BLaER1 treated with 17β-estradiol and CSF1 and Interleukin-3, amounts not matched to agents 10 nM and 100 nM (cell line): ENCODE measurements at regions not wholly inside any gene's neighbourhood (a gene's known extent, or its start where the extent isn't known, plus 50 kb on each side); places are given as distances from the start of the nearest gene placed in this dataset.

Source experiments
- H3K27ac ChIP-seq, 11 experiments: shearing (Covaris generic); formaldehyde crosslinking; 2 replicates each; pipeline ENCODE4 v1.8.1; 2022
- H3K27me3 ChIP-seq, 11 experiments: shearing (Covaris generic); formaldehyde crosslinking; 2 replicates each; pipeline ENCODE4 v1.8.1; 2022
- H3K36me3 ChIP-seq, 11 experiments: shearing (Covaris generic); formaldehyde crosslinking; 2 replicates each; pipeline ENCODE4 v1.8.1; 2022
- H3K4me1 ChIP-seq, 10 experiments: shearing (Covaris generic); formaldehyde crosslinking; 2 replicates each; pipeline ENCODE4 v1.8.1; 2022
- H3K4me2 ChIP-seq, 11 experiments: shearing (Covaris generic); formaldehyde crosslinking; 2 replicates each; pipeline ENCODE4 v1.8.1; 2022
- H3K4me3 ChIP-seq, 10 experiments: shearing (Covaris generic); formaldehyde crosslinking; 2 replicates each; pipeline ENCODE4 v1.8.1; 2022
- H3K9ac ChIP-seq, 11 experiments: shearing (Covaris generic); formaldehyde crosslinking; 2 replicates each; pipeline ENCODE4 v1.8.1; 2022
- H3K9me3 ChIP-seq, 11 experiments: shearing (Covaris generic); formaldehyde crosslinking; replicated peaks in 1 of 11; 2 replicates each; pipeline ENCODE4 v1.8.1; 2022
- H4K20me1 ChIP-seq, 11 experiments: shearing (Covaris generic); formaldehyde crosslinking; 2 replicates each; pipeline ENCODE4 v1.8.1; 2022
- Cebpa-rat ChIP-seq, 11 experiments: shearing (Covaris generic); IDR thresholded peaks; 2 replicates each; pipeline ENCODE4 v1.8.1; 2022

- Histone ChIP-seq H3K9me3 (peaks cover 69 to 74% (median 71%) of the 10 kb centered on the region in 11 experiments), H3K27me3 (no peaks in the 10 kb centered on the region), H3K4me3 (no peak overlapping the region), H3K9ac (no peak overlapping the region), H4K20me1 (no peaks in the 10 kb centered on the region), H3K36me3 (peaks cover 0 to 20% (median 0%) of the 10 kb centered on the region in 11 experiments; a peak in 5 of 22 replicates), H3K4me1 (no peaks in the 10 kb centered on the region), H3K27ac (no peak overlapping the region), H3K4me2 (no peak overlapping the region)
- TF ChIP-seq Cebpa-rat (IDR thresholded peaks at IDR 0.05) = no peak
Observed at GRCh38 chr14:103205541-103205906, 82.3 kb downstream of the TNFAIP2 start.

DNA sequence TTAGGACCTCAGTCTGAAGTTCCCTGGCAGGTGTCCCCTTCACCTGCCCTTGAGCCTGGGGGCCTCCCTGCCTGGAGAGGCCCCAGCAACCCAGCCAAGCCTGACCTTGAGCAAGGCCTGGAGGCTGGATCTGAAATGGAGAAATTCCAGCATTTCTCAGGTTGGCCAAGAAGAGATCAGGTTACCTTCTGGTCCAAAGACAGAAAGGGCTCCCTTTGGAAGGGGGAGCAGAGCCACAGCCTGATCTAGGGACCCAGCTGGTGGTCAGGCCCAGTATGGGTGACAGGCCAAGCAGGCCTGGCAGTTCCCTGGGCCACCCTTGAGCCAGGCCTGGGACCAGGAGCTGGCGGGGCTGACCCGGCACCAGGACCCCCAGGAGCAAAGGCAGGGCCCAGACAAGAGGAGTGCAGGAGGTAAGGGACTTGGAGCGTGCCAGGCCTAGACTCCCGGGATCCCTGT lies 82.8 kb downstream of the TNFAIP2 start:
- Histone ChIP-seq H3K4me1 (no peaks in the 10 kb centered on the region), H3K9ac (no peak overlapping the region), H3K4me3 (no peak overlapping the region), H3K36me3 (peaks cover 0 to 20% (median 0%) of the 10 kb centered on the region in 11 experiments; a peak in 5 of 22 replicates), H3K27me3 (no peaks in the 10 kb centered on the region), H3K27ac (no peak overlapping the region), H4K20me1 (no peaks in the 10 kb centered on the region), H3K9me3 (peaks cover 64 to 68% (median 66%) of the 10 kb centered on the region in 11 experiments), H3K4me2 (no peak overlapping the region)
- no peak for TF ChIP-seq Cebpa-rat (IDR thresholded peaks at IDR 0.05)

GRCh38 chr14:103206836-103207387 lies 83.7 kb downstream of the TNFAIP2 start:
- peaks cover 56 to 60% (median 57%) of the 10 kb centered on the region in 11 experiments for H3K9me3 ChIP-seq
- H3K9ac ChIP-seq = no peak overlapping the region
- peaks cover 0 to 20% (median 0%) of the 10 kb centered on the region in 11 experiments; a peak in 5 of 22 replicates for H3K36me3 ChIP-seq
- H3K27ac ChIP-seq = no peak overlapping the region
- no peak overlapping the region for H3K4me2 ChIP-seq
- no peaks in the 10 kb centered on the region for H4K20me1 ChIP-seq
- no peak overlapping the region for H3K4me3 ChIP-seq
- no peak for TF ChIP-seq Cebpa-rat (IDR thresholded peaks at IDR 0.05)
- H3K4me1 ChIP-seq = no peaks in the 10 kb centered on the region
- H3K27me3 ChIP-seq = no peaks in the 10 kb centered on the region

DNA sequence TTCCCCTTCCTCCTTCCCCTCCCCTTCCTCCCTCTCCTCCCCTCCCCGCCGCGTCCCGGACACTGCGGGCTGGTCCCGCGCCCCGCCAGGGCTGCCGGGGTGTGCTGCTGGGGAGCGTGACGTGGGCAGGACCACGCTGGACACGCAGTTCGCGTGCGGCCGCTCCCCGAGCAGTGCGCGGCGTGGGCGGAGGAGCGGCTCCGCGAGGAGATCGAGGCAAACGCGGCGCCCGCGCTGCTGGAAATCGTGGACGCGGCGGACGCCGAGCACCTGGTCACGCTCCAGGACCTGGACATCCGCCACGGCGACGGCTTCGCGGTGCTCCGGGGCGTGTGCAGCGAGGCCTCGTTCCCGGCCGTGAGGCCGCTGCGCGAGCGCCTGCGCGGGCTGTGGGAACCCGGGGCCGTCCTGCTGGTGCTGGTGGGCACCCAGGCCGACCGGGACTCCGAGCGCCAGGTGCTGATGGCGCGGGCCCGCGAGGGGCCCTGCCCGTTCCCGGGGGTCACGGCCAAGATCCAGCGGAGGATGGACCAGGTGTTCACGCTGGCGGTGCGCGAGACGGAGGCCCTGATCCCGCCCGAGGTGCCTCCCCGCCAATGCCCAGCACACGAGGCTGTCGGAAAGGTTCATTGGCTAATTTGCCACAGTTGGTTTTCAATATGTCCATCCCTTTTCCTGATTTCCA lies 84.3 kb downstream of the TNFAIP2 start:
- Histone ChIP-seq H3K4me3 (no peak overlapping the region), H3K9ac (no peak overlapping the region), H3K27me3 (no peaks in the 10 kb centered on the region), H3K4me1 (no peaks in the 10 kb centered on the region), H3K36me3 (peaks cover 0 to 20% (median 0%) of the 10 kb centered on the region in 11 experiments; a peak in 5 of 22 replicates), H3K9me3 (peaks cover 50 to 58% (median 51%) of the 10 kb centered on the region in 11 experiments), H3K4me2 (no peak overlapping the region), H3K27ac (no peak overlapping the region), H4K20me1 (no peaks in the 10 kb centered on the region)
- TF ChIP-seq Cebpa-rat (IDR thresholded peaks at IDR 0.05) = no peak

GRCh38 chr14:103209054-103209453 lies 85.8 kb downstream of the TNFAIP2 start:
- Histone ChIP-seq H3K9ac (no peak overlapping the region), H3K36me3 (peaks cover 0 to 19% (median 0%) of the 10 kb centered on the region in 11 experiments; a peak in 5 of 22 replicates), H3K27me3 (no peaks in the 10 kb centered on the region), H3K4me3 (no peak overlapping the region), H3K4me1 (no peaks in the 10 kb centered on the region), H4K20me1 (no peaks in the 10 kb centered on the region), H3K4me2 (no peak overlapping the region), H3K9me3 (peaks cover 35 to 54% (median 37%) of the 10 kb centered on the region in 11 experiments), H3K27ac (no peak overlapping the region)
- TF ChIP-seq Cebpa-rat (IDR thresholded peaks at IDR 0.05) = no peak

- no peaks in the 10 kb centered on the region for H3K4me1 ChIP-seq
- no peak overlapping the region for H3K9ac ChIP-seq
- H3K4me3 ChIP-seq = no peak overlapping the region
- no peak overlapping the region for H3K27ac ChIP-seq
- no peak for TF ChIP-seq Cebpa-rat (IDR thresholded peaks at IDR 0.05)
- H3K4me2 ChIP-seq = no peak overlapping the region
- H3K36me3 ChIP-seq = peaks cover 0 to 16% (median 0%) of the 10 kb centered on the region in 11 experiments; a peak in 5 of 22 replicates
- H4K20me1 ChIP-seq = no peaks in the 10 kb centered on the region
- H3K27me3 ChIP-seq = no peaks in the 10 kb centered on the region
- peaks cover 30 to 49% (median 34%) of the 10 kb centered on the region in 11 experiments for H3K9me3 ChIP-seq
Observed at GRCh38 chr14:103209506-103209905, 86.2 kb downstream of the TNFAIP2 start.

DNA sequence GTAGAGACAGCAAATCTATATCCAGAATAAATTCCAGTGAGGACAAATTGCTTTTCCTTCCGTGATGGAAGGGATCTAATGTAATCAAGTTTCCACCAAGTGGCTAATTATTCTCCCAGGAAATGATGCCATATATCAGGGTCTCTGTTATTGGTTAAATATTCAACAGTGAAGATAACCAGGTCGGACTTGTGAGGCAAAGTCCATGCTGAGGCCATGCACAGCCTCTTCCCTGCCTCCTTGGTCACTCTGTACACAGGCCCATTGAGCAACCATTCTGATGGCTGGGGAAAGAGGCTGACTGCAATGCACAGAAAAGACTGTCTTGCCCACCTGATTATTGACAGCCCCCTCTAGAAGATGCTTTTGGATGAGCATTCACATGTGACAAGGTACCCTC lies 90.1 kb downstream of the TNFAIP2 start:
- Histone ChIP-seq H3K4me3 (no peak overlapping the region), H3K9me3 (peaks cover 0 to 23% (median 7%) of the 10 kb centered on the region in 11 experiments; a peak in 11 of 22 replicates), H3K27ac (no peak overlapping the region), H3K9ac (no peak overlapping the region), H3K4me2 (no peak overlapping the region), H3K27me3 (no peaks in the 10 kb centered on the region), H3K36me3 (no peaks in the 10 kb centered on the region), H3K4me1 (no peaks in the 10 kb centered on the region), H4K20me1 (no peaks in the 10 kb centered on the region)
- no peak for TF ChIP-seq Cebpa-rat (IDR thresholded peaks at IDR 0.05)

DNA sequence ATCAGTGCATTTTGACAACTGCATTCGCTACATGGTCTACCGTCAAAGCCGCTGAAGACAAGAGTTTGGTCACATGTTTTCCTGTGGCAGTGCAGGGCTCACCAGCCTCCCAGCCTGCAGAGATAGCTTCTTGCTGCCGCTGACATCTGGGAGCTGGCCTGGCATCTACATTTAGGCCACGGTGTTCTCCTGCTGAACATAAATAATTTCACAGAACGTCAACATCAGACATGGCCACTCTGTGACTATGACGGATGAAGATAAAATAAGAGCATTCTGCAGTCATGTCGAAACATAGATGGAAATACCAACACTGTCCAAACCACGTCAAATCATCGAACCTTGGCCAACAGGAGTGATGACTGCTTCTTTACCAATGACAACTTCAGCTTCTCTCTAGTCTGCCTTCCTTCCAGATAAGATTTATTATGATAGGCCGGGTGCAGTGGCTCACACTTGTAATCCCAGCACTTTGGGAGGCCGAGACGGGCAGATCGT lies 91.2 kb downstream of the TNFAIP2 start:
- Histone ChIP-seq H3K27me3 (peaks cover 0 to under 1% (median 0%) of the 10 kb centered on the region in 11 experiments; a peak in 1 of 22 replicates), H3K4me3 (no peak overlapping the region)
- no peak for TF ChIP-seq Cebpa-rat (IDR thresholded peaks at IDR 0.05)

GRCh38 chr14:103216399-103216798 lies 93.1 kb downstream of the TNFAIP2 start:
- Histone ChIP-seq H3K4me3 (no peak overlapping the region), H3K9ac (no peak overlapping the region), H3K27me3 (peaks cover 5 to 19% (median 14%) of the 10 kb centered on the region in 11 experiments; a peak in 20 of 22 replicates), H4K20me1 (no peaks in the 10 kb centered on the region), H3K27ac (no peak overlapping the region), H3K4me1 (no peaks in the 10 kb centered on the region), H3K36me3 (no peaks in the 10 kb centered on the region), H3K4me2 (no peak overlapping the region), H3K9me3 (peaks cover 0 to 27% (median 14%) of the 10 kb centered on the region in 11 experiments; a peak in 12 of 22 replicates)
- no peak for TF ChIP-seq Cebpa-rat (IDR thresholded peaks at IDR 0.05)

More for the DNA sequence above, 91.2 kb downstream of the TNFAIP2 start:
- no peaks in the 10 kb centered on the region for H3K4me1 ChIP-seq
- H3K9me3 ChIP-seq = peaks cover 0 to 23% (median 7%) of the 10 kb centered on the region in 11 experiments; a peak in 11 of 22 replicates
- H4K20me1 ChIP-seq = no peaks in the 10 kb centered on the region
- H3K36me3 ChIP-seq = no peaks in the 10 kb centered on the region
- no peak overlapping the region for H3K27ac ChIP-seq
- H3K9ac ChIP-seq = no peak overlapping the region
- H3K4me2 ChIP-seq = no peak overlapping the region
